A549 (cell line): ENCODE measurements at regions not wholly inside any gene's neighbourhood (a gene's known extent, or its start where the extent isn't known, plus 50 kb on each side); places are given as distances from the start of the nearest gene placed in this dataset.
"Not testable (repeated sequence)": the region's sequence is repeated elsewhere in the genome, so short reads cannot be mapped to it uniquely, and the experiment has no call there.

Experiments
- ATAC-seq, 2 experiments: fragments of 200-7000 bp in 1 of 2; fragments of >200 bp in 1 of 2; cut with Nextera tagmentation in 1 of 2; cut with Tn5 transposase in 1 of 2; 3 replicates each; pipeline versions ENCODE4 v1.8.0 to v1.9.1; 2018 to 2020; ENCODE audit warnings: mild to moderate bottlenecking in 1 of 2, moderate library complexity in 1 of 2
- CTCF ChIA-PET: fragments of 300-600 bp; sonication (Branson Sonifier 250); formaldehyde crosslinking; extraction: SDS; loops from one replicate; lab custom pipeline; 2021; ENCODE audit warnings: antibody characterized with exemption, inconsistent platforms; lab: Yijun Ruan, JAX
- POLR2A ChIA-PET: fragments of 350-600 bp; formaldehyde crosslinking; extraction: SDS; loops from one replicate; lab custom pipeline; 2021; ENCODE audit warnings: antibody characterized with exemption, inconsistent platforms; lab: Yijun Ruan, JAX
- DNase-seq, 2 experiments: peaks; one replicate each; pipeline versions ENCODE4 v3.0.0 to v3.0.0-alpha.2; 2011 to 2016; ENCODE audit warnings: low read depth in 1 of 2, low spot score in 1 of 2
- FAIRE-seq: peaks from 2 replicates; lab custom pipeline; 2011; peaks lifted over from hg19 to GRCh38; lab: Jason Lieb, UNC
- H3K27ac ChIP-seq, 2 experiments: fragments of >200 bp; sonication (Bioruptor Twin); formaldehyde crosslinking; 3 replicates each; pipeline ENCODE4 v1.5.1; 2016 to 2017
- H3K4me1 ChIP-seq: fragments of >200 bp; sonication (Bioruptor Twin); formaldehyde crosslinking; 3 replicates; pipeline ENCODE4 v1.6.1; 2016
- H3K4me2 ChIP-seq: fragments of >200 bp; sonication (Bioruptor Twin); formaldehyde crosslinking; 3 replicates; pipeline ENCODE4 v1.6.1; 2016
- H3K4me3 ChIP-seq: fragments of >200 bp; sonication (Bioruptor Twin); formaldehyde crosslinking; 3 replicates; pipeline ENCODE4 v1.5.1; 2016
- H3K9me3 ChIP-seq: fragments of >200 bp; sonication (Bioruptor Twin); formaldehyde crosslinking; 3 replicates; pipeline ENCODE4 v1.6.1; 2016
- CBX2 ChIP-seq: fragments of 200-600 bp; sonication (generic); IDR thresholded peaks from 2 replicates; pipeline ENCODE4 v1.6.1; 2016; ENCODE audit warnings: low read depth, mild to moderate bottlenecking, borderline replicate concordance
- EHMT2 ChIP-seq: fragments of 200-600 bp; sonication (generic); IDR thresholded peaks from 2 replicates; pipeline ENCODE4 v1.6.1; 2016; ENCODE audit warnings: antibody characterized with exemption, low read depth, mild to moderate bottlenecking, moderate library complexity
- FOSB ChIP-seq: fragments of 250-450 bp; sonication (Bioruptor Pico); IDR thresholded peaks from 2 replicates; pipeline ENCODE4 v1.5.0; 2020; ENCODE audit warnings: mild to moderate bottlenecking, moderate library complexity
- FOSL2 ChIP-seq, 2 experiments: fragments of 450-650 bp in 1 of 2; fragments of >200 bp in 1 of 2; sonication (Bioruptor Twin) in 1 of 2; formaldehyde crosslinking; IDR thresholded peaks; 2 replicates each; pipeline versions ENCODE4 v1.5.0 to v1.6.1; 2016 to 2020; ENCODE audit warnings: mild to moderate bottlenecking in 1 of 2, moderate library complexity in 1 of 2
- GATA3 ChIP-seq: IDR thresholded peaks from 2 replicates; pipeline ENCODE4 v1.6.1; 2012; ENCODE audit warnings: borderline replicate concordance
- HOXA7 ChIP-seq: fragments of 250-450 bp; sonication (Bioruptor Pico); IDR thresholded peaks from 2 replicates; pipeline ENCODE4 v1.5.0; 2020; ENCODE audit warnings: mild to moderate bottlenecking, moderate library complexity
- HOXB5 ChIP-seq: fragments of 250-450 bp; sonication (Bioruptor Pico); IDR thresholded peaks from 2 replicates; pipeline ENCODE4 v1.5.0; 2020; ENCODE audit warnings: mild to moderate bottlenecking, moderate library complexity
- JUNB ChIP-seq: fragments of >200 bp; sonication (Bioruptor Twin); formaldehyde crosslinking; IDR thresholded peaks from 2 replicates; pipeline ENCODE4 v1.6.1; 2016
- KDM5A ChIP-seq: fragments of 200-600 bp; sonication (generic); IDR thresholded peaks from 2 replicates; pipeline ENCODE4 v1.6.1; 2016; ENCODE audit warnings: antibody characterized with exemption, mild to moderate bottlenecking
- MAFK ChIP-seq: fragments of 450-650 bp; IDR thresholded peaks from 2 replicates; pipeline ENCODE4 v1.6.1; 2014; ENCODE audit not compliant: partially characterized antibody
- MAZ ChIP-seq: fragments of 150-350 bp; IDR thresholded peaks from 2 replicates; pipeline ENCODE4 v1.6.1; 2014; ENCODE audit warnings: antibody characterized with exemption, low read depth, low read length, borderline replicate concordance
- NPAS2 ChIP-seq: fragments of 250-450 bp; sonication (Bioruptor Pico); IDR thresholded peaks from 2 replicates; pipeline ENCODE4 v1.8.0; 2022; ENCODE audit warnings: mild to moderate bottlenecking, moderate library complexity, borderline replicate concordance
- NR3C1 ChIP-seq: fragments of >200 bp; sonication (Bioruptor Twin); formaldehyde crosslinking; IDR thresholded peaks from 3 replicates; pipeline ENCODE4 v1.6.1; 2017
- PHF8 ChIP-seq: fragments of 200-600 bp; sonication (generic); IDR thresholded peaks from 2 replicates; pipeline ENCODE4 v1.6.1; 2016; ENCODE audit warnings: low read depth, mild to moderate bottlenecking, antibody characterized with exemption, moderate library complexity, borderline replicate concordance
- POLR2A ChIP-seq: IDR thresholded peaks from 2 replicates; pipeline ENCODE4 v1.6.1; 2012; ENCODE audit warnings: mild to moderate bottlenecking, low read length
- POLR2AphosphoS2 ChIP-seq: conservative IDR thresholded peaks from 2 replicates; pipeline ENCODE4 v1.6.1; 2012; ENCODE audit warnings: low read length, improper control_type of control experiment, inconsistent platforms
- RAD21 ChIP-seq, 2 experiments: fragments of >200 bp in 1 of 2; sonication (Bioruptor Twin) in 1 of 2; formaldehyde crosslinking in 1 of 2; IDR thresholded peaks in 1 of 2; conservative IDR thresholded peaks in 1 of 2; 2 replicates in 1 of 2; 3 replicates in 1 of 2; pipeline ENCODE4 v1.6.1; 2012 to 2018; ENCODE audit warnings: inconsistent platforms in 1 of 2
- RCOR1 ChIP-seq: fragments of 150-350 bp; IDR thresholded peaks from 2 replicates; pipeline ENCODE4 v1.6.1; 2014; ENCODE audit warnings: antibody characterized with exemption, low read length, low read depth
- RNF2 ChIP-seq: fragments of 200-600 bp; sonication (generic); IDR thresholded peaks from 2 replicates; pipeline ENCODE4 v1.6.1; 2016; ENCODE audit warnings: low read depth, mild to moderate bottlenecking, antibody characterized with exemption, moderate library complexity, borderline replicate concordance
- SMC3 ChIP-seq: fragments of >200 bp; sonication (Bioruptor Twin); formaldehyde crosslinking; IDR thresholded peaks from 3 replicates; pipeline ENCODE4 v1.6.1; 2018; ENCODE audit warnings: inconsistent platforms
- ZNF302 ChIP-seq: fragments of 250-450 bp; sonication (Bioruptor Pico); IDR thresholded peaks from 2 replicates; pipeline ENCODE4 v1.9.0; 2021; ENCODE audit warnings: inconsistent platforms, mild to moderate bottlenecking, moderate library complexity
- ZSCAN20 ChIP-seq: fragments of 250-450 bp; sonication (Bioruptor Pico); IDR thresholded peaks from 2 replicates; pipeline ENCODE4 v1.8.0; 2022; ENCODE audit warnings: mild to moderate bottlenecking, moderate library complexity
- WGBS: methylation state at CpG from one replicate; pipeline ENCODE4 v1.1.6; 2017; ENCODE audit errors: missing lambda C conversion rate; 5-methylcytosine and 5-hydroxymethylcytosine counted together
- TF ChIP-seq, protein P1 (sequence below): fragments of 450-650 bp; IDR thresholded peaks from 2 replicates; pipeline ENCODE4 v1.6.1; 2014; ENCODE audit warnings: antibody characterized with exemption
- TF ChIP-seq, protein P2 (sequence below): fragments of >200 bp; sonication (Bioruptor Twin); formaldehyde crosslinking; IDR thresholded peaks from 3 replicates; pipeline ENCODE4 v1.5.1; 2016
- TF ChIP-seq, protein P3 (sequence below): fragments of 250-450 bp; sonication (Bioruptor Pico); IDR thresholded peaks from 2 replicates; pipeline ENCODE4 v1.5.0; 2021; ENCODE audit warnings: mild to moderate bottlenecking, moderate library complexity, borderline replicate concordance

DNA sequence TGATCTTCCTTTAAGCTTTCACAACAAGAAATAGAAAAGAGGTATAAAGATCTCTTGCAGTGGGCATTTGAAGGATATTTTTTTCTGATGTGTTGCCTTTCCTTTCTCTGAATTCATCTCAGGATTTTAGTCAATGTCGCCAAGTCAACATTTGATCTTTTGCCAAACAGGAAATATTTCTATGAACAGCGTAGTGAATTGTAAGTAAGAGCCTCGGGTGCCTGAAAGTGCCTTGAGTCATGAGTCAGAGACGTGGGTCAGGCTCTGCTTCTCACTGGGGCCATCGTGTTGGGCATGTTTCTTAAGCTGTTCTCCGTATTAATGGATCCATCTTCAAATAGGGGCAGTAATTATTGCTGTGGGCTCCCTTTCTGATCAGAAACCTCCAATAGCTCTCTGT, 471.4 kb upstream of the AMELY start:
- ATAC-seq, result no peak
- no peak overlapping the region for H3K27ac ChIP-seq
- 81% methylated on average over 6 of the region's 6 CpGs for WGBS
- H3K4me3 ChIP-seq, result no peak overlapping the region
- FAIRE-seq, result no peak
- H3K9me3 ChIP-seq, result no peaks in the 10 kb centered on the region
- no peak overlapping the region for H3K4me2 ChIP-seq
- no peak for DNase-seq
- POLR2A ChIA-PET, result no interaction called here
- CTCF ChIA-PET, result no interaction called here
- TF ChIP-seq FOSL2 (IDR thresholded peaks at IDR 0.05) (no peak), FOSL2 (CRISPR knock-in tag; IDR thresholded peaks at IDR 0.05) (no peak), SMC3 (no peak), NPAS2 (CRISPR knock-in tag) (no peak), HOXB5 (no peak), KDM5A (no peak), MAZ (no peak), POLR2A (no peak), MAFK (no peak), FOSB (CRISPR knock-in tag) (no peak), HOXA7 (CRISPR knock-in tag) (no peak), EHMT2 (no peak), CBX2 (no peak), RAD21 (conservative IDR thresholded peaks at IDR 0.05 in 1 of 2, IDR thresholded peaks at IDR 0.05 in 1 of 2) (no peak), JUNB (no peak)
- TF ChIP-seq, protein P1, sequence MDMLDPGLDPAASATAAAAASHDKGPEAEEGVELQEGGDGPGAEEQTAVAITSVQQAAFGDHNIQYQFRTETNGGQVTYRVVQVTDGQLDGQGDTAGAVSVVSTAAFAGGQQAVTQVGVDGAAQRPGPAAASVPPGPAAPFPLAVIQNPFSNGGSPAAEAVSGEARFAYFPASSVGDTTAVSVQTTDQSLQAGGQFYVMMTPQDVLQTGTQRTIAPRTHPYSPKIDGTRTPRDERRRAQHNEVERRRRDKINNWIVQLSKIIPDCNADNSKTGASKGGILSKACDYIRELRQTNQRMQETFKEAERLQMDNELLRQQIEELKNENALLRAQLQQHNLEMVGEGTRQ, result no peak
- H3K4me1 ChIP-seq, result no peaks in the 10 kb centered on the region

DNA sequence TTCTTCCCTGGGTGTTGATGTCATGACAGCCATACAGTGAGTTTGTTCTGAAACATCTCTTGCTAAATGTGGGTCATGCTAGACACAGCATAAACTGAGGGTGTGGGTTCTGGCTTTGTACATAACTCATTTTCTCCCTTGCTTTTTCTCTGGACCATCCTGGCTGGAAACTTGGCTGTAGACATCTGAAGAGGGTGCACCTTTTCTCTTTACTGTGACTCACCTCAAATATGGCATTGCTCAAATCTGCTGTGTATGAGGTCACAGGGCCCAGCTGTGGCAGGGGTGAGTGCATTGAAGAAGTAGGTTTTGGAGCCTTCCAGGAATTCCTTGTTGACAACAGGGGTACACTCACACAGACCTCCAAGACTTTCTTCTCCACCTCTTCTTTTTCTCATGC, 465.5 kb upstream of the AMELY start:
- no peak for DNase-seq
- Histone ChIP-seq H3K9me3 (no peaks in the 10 kb centered on the region), H3K4me3 (no peak overlapping the region), H3K27ac (no peak overlapping the region), H3K4me2 (no peak overlapping the region), H3K4me1 (no peaks in the 10 kb centered on the region)
- no peak for FAIRE-seq
- POLR2A ChIA-PET, result no interaction called here
- ATAC-seq, result no peak
- TF ChIP-seq ZSCAN20 (CRISPR knock-in tag) (no peak), EHMT2 (no peak), NPAS2 (CRISPR knock-in tag) (no peak), POLR2AphosphoS2 (no peak), RNF2 (no peak), RCOR1 (no peak), ZNF302 (CRISPR knock-in tag) (no peak), KDM5A (no peak), NR3C1 (no peak), PHF8 (no peak), RAD21 (conservative IDR thresholded peaks at IDR 0.05 in 1 of 2, IDR thresholded peaks at IDR 0.05 in 1 of 2) (no peak), HOXA7 (CRISPR knock-in tag) (no peak), GATA3 (no peak), POLR2A (no peak)
- TF ChIP-seq, protein P2, sequence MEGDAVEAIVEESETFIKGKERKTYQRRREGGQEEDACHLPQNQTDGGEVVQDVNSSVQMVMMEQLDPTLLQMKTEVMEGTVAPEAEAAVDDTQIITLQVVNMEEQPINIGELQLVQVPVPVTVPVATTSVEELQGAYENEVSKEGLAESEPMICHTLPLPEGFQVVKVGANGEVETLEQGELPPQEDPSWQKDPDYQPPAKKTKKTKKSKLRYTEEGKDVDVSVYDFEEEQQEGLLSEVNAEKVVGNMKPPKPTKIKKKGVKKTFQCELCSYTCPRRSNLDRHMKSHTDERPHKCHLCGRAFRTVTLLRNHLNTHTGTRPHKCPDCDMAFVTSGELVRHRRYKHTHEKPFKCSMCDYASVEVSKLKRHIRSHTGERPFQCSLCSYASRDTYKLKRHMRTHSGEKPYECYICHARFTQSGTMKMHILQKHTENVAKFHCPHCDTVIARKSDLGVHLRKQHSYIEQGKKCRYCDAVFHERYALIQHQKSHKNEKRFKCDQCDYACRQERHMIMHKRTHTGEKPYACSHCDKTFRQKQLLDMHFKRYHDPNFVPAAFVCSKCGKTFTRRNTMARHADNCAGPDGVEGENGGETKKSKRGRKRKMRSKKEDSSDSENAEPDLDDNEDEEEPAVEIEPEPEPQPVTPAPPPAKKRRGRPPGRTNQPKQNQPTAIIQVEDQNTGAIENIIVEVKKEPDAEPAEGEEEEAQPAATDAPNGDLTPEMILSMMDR, result no peak
- TF ChIP-seq, protein P3, sequence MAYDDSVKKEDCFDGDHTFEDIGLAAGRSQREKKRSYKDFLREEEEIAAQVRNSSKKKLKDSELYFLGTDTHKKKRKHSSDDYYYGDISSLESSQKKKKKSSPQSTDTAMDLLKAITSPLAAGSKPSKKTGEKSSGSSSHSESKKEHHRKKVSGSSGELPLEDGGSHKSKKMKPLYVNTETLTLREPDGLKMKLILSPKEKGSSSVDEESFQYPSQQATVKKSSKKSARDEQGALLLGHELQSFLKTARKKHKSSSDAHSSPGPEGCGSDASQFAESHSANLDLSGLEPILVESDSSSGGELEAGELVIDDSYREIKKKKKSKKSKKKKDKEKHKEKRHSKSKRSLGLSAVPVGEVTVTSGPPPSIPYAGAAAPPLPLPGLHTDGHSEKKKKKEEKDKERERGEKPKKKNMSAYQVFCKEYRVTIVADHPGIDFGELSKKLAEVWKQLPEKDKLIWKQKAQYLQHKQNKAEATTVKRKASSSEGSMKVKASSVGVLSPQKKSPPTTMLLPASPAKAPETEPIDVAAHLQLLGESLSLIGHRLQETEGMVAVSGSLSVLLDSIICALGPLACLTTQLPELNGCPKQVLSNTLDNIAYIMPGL (CRISPR knock-in tag), result no peak
- TF ChIP-seq, protein P1, result no peak
- CTCF ChIA-PET, result no interaction called here

DNA sequence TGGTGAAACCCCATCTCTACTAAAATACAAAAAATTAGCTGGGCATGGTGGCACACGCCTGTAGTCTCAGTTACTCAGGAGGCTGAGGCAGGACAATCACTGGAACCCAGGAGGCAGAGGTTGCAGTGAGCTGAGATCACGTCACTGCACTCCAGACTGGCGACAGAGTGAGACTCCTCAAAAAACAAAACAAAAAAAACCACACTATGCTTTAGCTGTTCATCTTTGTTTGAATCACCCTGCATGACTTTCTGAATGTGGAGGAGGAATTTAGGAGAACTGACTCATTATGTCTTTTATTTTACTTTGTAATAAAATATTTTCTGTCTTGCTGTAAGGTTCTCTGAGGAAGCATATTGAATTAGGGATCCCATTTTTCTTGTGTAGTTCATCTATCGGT, 462.9 kb upstream of the AMELY start:
- H3K4me1 ChIP-seq, H3K4me3 ChIP-seq, POLR2A ChIA-PET, H3K4me2 ChIP-seq, H3K9me3 ChIP-seq, DNase-seq, FAIRE-seq, H3K27ac ChIP-seq, CTCF ChIA-PET, ATAC-seq: not testable (repeated sequence)
- WGBS, result 93% methylated on average over 4 of the region's 4 CpGs

DNA sequence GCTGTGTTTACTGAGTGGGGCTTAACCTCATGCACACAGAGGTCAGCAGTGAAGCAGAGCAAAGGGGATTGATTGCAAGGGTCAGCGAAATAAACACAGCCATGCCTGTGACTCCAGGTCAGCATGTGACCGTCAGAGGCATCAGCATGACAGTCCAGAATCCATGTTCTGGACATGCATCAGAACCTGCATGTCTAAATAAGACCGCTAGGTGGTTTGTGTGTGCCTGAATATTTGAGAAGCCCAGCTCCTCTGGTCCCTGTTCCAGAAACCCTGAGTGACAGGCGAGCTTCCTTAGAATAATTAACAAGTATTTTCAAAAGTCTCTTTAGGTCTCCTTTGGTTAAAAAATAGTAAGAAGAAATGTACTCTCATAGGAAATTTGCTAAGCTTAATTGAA, 460.4 kb upstream of the AMELY start:
- H3K27ac ChIP-seq, H3K4me3 ChIP-seq, DNase-seq, POLR2A ChIA-PET, FAIRE-seq, ATAC-seq, CTCF ChIA-PET, H3K4me1 ChIP-seq, H3K4me2 ChIP-seq, H3K9me3 ChIP-seq: not testable (repeated sequence)
- WGBS, result 90% methylated on average over 4 of the region's 4 CpGs
